ENCODE measurements at regions not wholly inside any gene's neighbourhood (a gene's known extent, or its start where the extent isn't known, plus 50 kb on each side); places are given as distances from the start of the nearest gene placed in this dataset.

DNA sequence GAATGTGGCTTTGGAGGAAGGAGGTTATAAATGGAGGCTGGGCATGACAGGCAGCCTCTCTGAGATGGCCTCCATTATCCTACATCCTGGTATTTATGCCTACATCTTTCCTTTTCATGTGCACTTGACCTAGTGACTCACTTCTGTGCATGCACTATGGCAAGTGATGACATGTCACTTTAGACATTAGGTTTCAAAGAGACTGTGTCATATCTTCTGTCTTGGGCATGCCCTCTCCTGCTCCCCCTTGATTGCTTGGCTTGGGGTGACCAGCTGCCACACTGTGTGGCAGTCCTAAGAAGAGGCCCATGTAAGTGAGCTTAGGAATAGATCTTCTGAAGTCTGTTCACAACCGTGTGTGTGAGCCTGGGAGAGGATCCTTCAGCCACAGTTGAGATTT is 472.8 kb downstream of the FGF9 start:
- H4K5ac ChIP-seq (ENCODE audit: insufficient read length, low read depth, low read length) = peak overlapping the region; percentile 30
- no peaks in the 10 kb centered on the region for H3K27me3 ChIP-seq (ENCODE audit: insufficient read depth, low read length)
- Mint-ChIP-seq H3K4me3 (no peak overlapping the region), H3K27me3 (ENCODE audit: low read depth) (no peaks in the 10 kb centered on the region; the same call in 1 of the 2 replicates), H3K9me3 (no peaks in the 10 kb centered on the region; a peak in 1 of 5 replicates), H3K27ac (no peak overlapping the region), H3K36me3 (ENCODE audit: insufficient read depth in 1 of 3, low read depth in 3 of 3) (no peaks in the 10 kb centered on the region), H3K4me1 (no peaks in the 10 kb centered on the region)
- H2BK20ac ChIP-seq (ENCODE audit: low read depth, low read length, poor library complexity, severe bottlenecking) = no peak overlapping the region
- H3K4me2 ChIP-seq (ENCODE audit: insufficient read depth, insufficient read length, low read length) = no peak overlapping the region
- H3K9ac ChIP-seq (ENCODE audit: extremely low read depth, insufficient read length, low read length) = no peak overlapping the region
- no peak overlapping the region for H3T11ph ChIP-seq (ENCODE audit: low read length)
- no peak overlapping the region for H2BK120ac ChIP-seq (ENCODE audit: low read depth, low read length, poor library complexity, severe bottlenecking)
- H3K27ac ChIP-seq (ENCODE audit: insufficient read length, low read depth, low read length) = no peak overlapping the region
- no peak overlapping the region for H2AFZ ChIP-seq (ENCODE audit: low read length)
- no peak overlapping the region for H4K8ac ChIP-seq (replicated peaks; ENCODE audit: insufficient read length, low read depth, low read length)
- H3K14ac ChIP-seq (ENCODE audit: insufficient read depth, low read length) = no peak overlapping the region
- no peak overlapping the region for H3K18ac ChIP-seq (ENCODE audit: insufficient read length, low read depth, low read length)
- H3K23ac ChIP-seq (ENCODE audit: insufficient read length, low read depth, low read length) = no peak overlapping the region
- H3K4me1 ChIP-seq (ENCODE audit: insufficient read depth, low read length) = no peaks in the 10 kb centered on the region
- no peaks in the 10 kb centered on the region for H3K9me3 ChIP-seq (ENCODE audit: control insufficient read depth, low read depth, low read length)
- DNase-seq = no peak
- H2BK5ac ChIP-seq (ENCODE audit: insufficient read length, low read length) = no peak overlapping the region
- H4K20me1 ChIP-seq (ENCODE audit: control insufficient read depth, insufficient read depth, insufficient read length) = no peaks in the 10 kb centered on the region
- no peak overlapping the region for H3K4ac ChIP-seq (ENCODE audit: low read depth, low read length)
- H3K56ac ChIP-seq (ENCODE audit: insufficient read length, low read depth, low read length) = no peak overlapping the region
- no peak overlapping the region for H2AK5ac ChIP-seq (ENCODE audit: insufficient read length, low read length)
- H4K91ac ChIP-seq (ENCODE audit: insufficient read length, low read depth, low read length) = no peak overlapping the region
- no CpG with 5 or more reads among the region's 1 CpG for WGBS (ENCODE audit: extremely low coverage, insufficient read length, low lambda C conversion rate)
- no peak overlapping the region for H2BK12ac ChIP-seq (ENCODE audit: insufficient read length, low read depth, low read length)
- peaks cover 4% of the 10 kb centered on the region for H3K79me1 ChIP-seq (ENCODE audit: insufficient read depth, low read depth, low read length, poor library complexity, severe bottlenecking)
- H3K23me2 ChIP-seq (ENCODE audit: insufficient read length, low read depth, low read length, poor library complexity, severe bottlenecking) = no peaks in the 10 kb centered on the region
- no peak for TF ChIP-seq CTCF (conservative IDR thresholded peaks at IDR 0.05)
- H3K79me2 ChIP-seq (ENCODE audit: insufficient read depth, low read length) = no peaks in the 10 kb centered on the region
- H2BK15ac ChIP-seq (ENCODE audit: low read depth, low read length) = no peak overlapping the region
